Left renal pelvis (tissue), 4 donors: ENCODE measurements at regions not wholly inside any gene's neighbourhood (a gene's known extent, or its start where the extent isn't known, plus 50 kb on each side); places are given as distances from the start of the nearest gene placed in this dataset.
"Not testable (repeated sequence)": the region's sequence is repeated elsewhere in the genome, so short reads cannot be mapped to it uniquely, and the experiment has no call there.

Experiments
- DNase-seq, 4 donors: peaks; one replicate each; pipeline ENCODE4 v3.0.0-alpha.2; 2013; ENCODE audit warnings: low read depth in 4 of 4, low spot score in 3 of 4

- DNase-seq, result no peak
Observed at GRCh38 chr4:18645351-18645750, 623.8 kb upstream of the LCORL start.

- DNase-seq, result no peak
Observed at GRCh38 chr4:18641334-18641733, 619.8 kb upstream of the LCORL start.

- no peak for DNase-seq
Observed at GRCh38 chr4:18638031-18638430, 616.5 kb upstream of the LCORL start.

- no peak for DNase-seq
Observed at GRCh38 chr4:18636001-18636585, 614.5 kb upstream of the LCORL start.

GRCh38 chr4:18635531-18635930 is 614.0 kb upstream of the LCORL start:
- no peak for DNase-seq

- no peak for DNase-seq
Observed at GRCh38 chr4:18631586-18631985, 610.0 kb upstream of the LCORL start.

- no peak for DNase-seq
Observed at GRCh38 chr4:18630218-18631110, 608.9 kb upstream of the LCORL start.

GRCh38 chr4:18627447-18628005 is 606.0 kb upstream of the LCORL start:
- DNase-seq, result no peak

- DNase-seq, result no peak
Observed at GRCh38 chr4:18626996-18627395, 605.4 kb upstream of the LCORL start.

- DNase-seq, result no peak
Observed at GRCh38 chr4:18626366-18626765, 604.8 kb upstream of the LCORL start.

GRCh38 chr4:18621186-18621585 is 599.6 kb upstream of the LCORL start:
- DNase-seq, result no peak

- no peak for DNase-seq
Observed at GRCh38 chr4:18616720-18617119, 595.2 kb upstream of the LCORL start.

GRCh38 chr4:18611026-18611425 is 589.5 kb upstream of the LCORL start:
- no peak for DNase-seq

- DNase-seq, result no peak
Observed at GRCh38 chr4:18608908-18609533, 587.5 kb upstream of the LCORL start.

GRCh38 chr4:18602610-18603009 is 581.1 kb upstream of the LCORL start:
- not testable (repeated sequence) for DNase-seq

GRCh38 chr4:18593297-18594002 is 571.9 kb upstream of the LCORL start:
- peak; percentile 38 to 67 (median 60) for DNase-seq

- no peak for DNase-seq
Observed at GRCh38 chr4:18582841-18583240, 561.3 kb upstream of the LCORL start.

GRCh38 chr4:18578307-18578706 is 556.8 kb upstream of the LCORL start:
- no peak for DNase-seq

GRCh38 chr4:18572481-18572880 is 550.9 kb upstream of the LCORL start:
- DNase-seq, result no peak

GRCh38 chr4:18571301-18571761 is 549.8 kb upstream of the LCORL start:
- DNase-seq, result peak in 2 of 4 donors; percentile 6 to 35

GRCh38 chr4:18570370-18570769 is 548.8 kb upstream of the LCORL start:
- DNase-seq, result no peak
